GM13976 (cell line): ENCODE measurements at regions not wholly inside any gene's neighbourhood (a gene's known extent, or its start where the extent isn't known, plus 50 kb on each side); places are given as distances from the start of the nearest gene placed in this dataset.

Experiments used
- DNase-seq: peaks from one replicate; pipeline ENCODE4 v3.0.0; 2012; ENCODE audit warnings: low spot score
- CTCF ChIP-seq: IDR thresholded peaks from 2 replicates; pipeline ENCODE4 v1.5.1; 2012; ENCODE audit warnings: borderline replicate concordance, mild to moderate bottlenecking; ENCODE audit not compliant: insufficient read depth; ENCODE audit errors: extremely low read depth, missing control alignments, control extremely low read depth
- in situ Hi-C: fragments of 300-500 bp; cut with MboI; formaldehyde crosslinking; loops from one replicate; pipeline ENCODE4 v1.12.0; 2022; ENCODE audit warnings: low sequenced_read_pairs, mixed read lengths, inconsistent platforms; ENCODE audit not compliant: unreplicated experiment

GRCh38 chr4:121277194-121278105 lies 103.4 kb downstream of the QRFPR start:
- no peak for DNase-seq
- in situ Hi-C loops = no loop called here

DNA sequence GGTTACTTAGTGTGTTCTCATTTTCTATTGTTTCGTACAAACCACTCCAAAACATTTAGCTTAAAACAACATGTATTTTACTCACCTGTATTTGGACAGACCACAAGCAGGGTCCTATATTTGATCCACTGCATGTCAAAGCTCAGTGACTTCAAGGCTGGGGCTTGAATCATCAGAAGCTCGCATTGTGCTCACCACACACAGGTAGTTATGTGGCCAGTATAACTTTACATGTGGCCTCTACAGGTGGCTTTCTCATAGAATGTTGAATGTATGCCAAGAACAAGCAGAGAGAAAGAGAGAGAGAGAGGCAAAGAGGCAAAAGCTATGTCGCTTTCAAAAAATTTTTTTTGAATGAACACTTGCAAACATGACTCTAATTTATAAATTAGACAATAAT lies 107.6 kb downstream of the QRFPR start:
- no peak for DNase-seq
- in situ Hi-C loops = no loop called here
- TF ChIP-seq CTCF = no peak

More at GRCh38 chr4:121277194-121278105, 103.4 kb downstream of the QRFPR start:
- no peak for TF ChIP-seq CTCF

GRCh38 chr4:121272526-121272925 lies 108.3 kb downstream of the QRFPR start:
- no peak for DNase-seq
- TF ChIP-seq CTCF = no peak
- in situ Hi-C loops = no loop called here

- in situ Hi-C loops = no loop called here
- DNase-seq = no peak
- TF ChIP-seq CTCF = no peak
Observed at GRCh38 chr4:121270389-121270788, 106.3 kb upstream of the TNIP3 start.

GRCh38 chr4:121269001-121269400 lies 104.9 kb upstream of the TNIP3 start:
- in situ Hi-C loops = no loop called here

GRCh38 chr4:121266982-121267381 lies 102.9 kb upstream of the TNIP3 start:
- TF ChIP-seq CTCF = no peak
- DNase-seq = no peak
- in situ Hi-C loops = no loop called here

More at GRCh38 chr4:121269001-121269400, 104.9 kb upstream of the TNIP3 start:
- TF ChIP-seq CTCF = no peak
- no peak for DNase-seq
